Stimulated activated CD8-positive, alpha-beta memory T cell treated with anti-CD3 and anti-CD28 coated beads, Interleukin-4, amount 100 ng/mL, for 24 hours (primary cell): ENCODE measurements at regions not wholly inside any gene's neighbourhood (a gene's known extent, or its start where the extent isn't known, plus 50 kb on each side); places are given as distances from the start of the nearest gene placed in this dataset.
A peak's percentile ranks its signal among the peaks of the same experiment; 100 is the strongest.

Experiments
- DNase-seq: peaks from one replicate; pipeline ENCODE4 v3.0.0-alpha.2; 2020; ENCODE audit warnings: low read depth

DNA sequence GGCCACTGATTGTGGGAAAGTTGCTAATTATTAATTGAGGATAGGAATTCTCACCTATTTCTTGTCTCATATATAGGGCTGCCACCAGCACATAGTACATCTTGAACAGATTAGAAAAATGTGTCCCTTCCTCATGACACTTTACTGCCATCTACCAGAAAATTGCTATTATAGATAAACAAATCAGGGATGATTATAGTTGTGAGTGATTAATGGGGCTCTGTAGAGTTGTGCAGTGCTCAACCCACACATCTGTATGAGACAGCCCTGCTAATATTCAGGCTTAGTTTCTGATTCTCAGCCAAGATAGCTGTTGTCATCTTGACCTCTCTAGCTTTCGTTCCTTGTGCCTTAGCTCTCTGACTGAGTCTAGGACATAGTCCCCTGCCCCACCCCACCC is 373.3 kb downstream of the TLE4 start:
- DNase-seq = no peak

- no peak for DNase-seq
Measured at GRCh38 chr9:79940919-79941318, 369.2 kb downstream of the TLE4 start.

GRCh38 chr9:79939819-79940218 is 368.1 kb downstream of the TLE4 start:
- no peak for DNase-seq

DNA sequence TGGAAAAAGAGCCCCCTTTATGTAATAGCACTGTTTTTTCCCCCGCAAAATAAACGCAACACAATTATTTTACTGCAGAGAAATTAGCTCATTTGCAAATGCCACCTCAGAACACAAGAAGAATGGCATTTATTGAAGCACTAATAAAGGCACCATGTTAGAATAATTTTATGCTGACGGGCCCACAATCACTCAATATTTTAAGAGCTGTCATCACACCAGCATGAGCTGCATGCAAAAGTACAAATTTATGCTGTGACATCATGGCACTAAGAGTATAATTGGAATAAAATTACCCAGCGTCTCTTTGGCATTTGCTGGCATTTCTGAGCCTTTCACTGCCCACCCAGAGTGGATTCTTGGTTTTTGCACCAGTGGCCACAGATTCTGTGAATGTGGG is 364.6 kb downstream of the TLE4 start:
- no peak for DNase-seq

GRCh38 chr9:79929285-79929684 is 357.5 kb downstream of the TLE4 start:
- DNase-seq = no peak

GRCh38 chr9:79928661-79929223 is 357.0 kb downstream of the TLE4 start:
- DNase-seq = no peak

DNA sequence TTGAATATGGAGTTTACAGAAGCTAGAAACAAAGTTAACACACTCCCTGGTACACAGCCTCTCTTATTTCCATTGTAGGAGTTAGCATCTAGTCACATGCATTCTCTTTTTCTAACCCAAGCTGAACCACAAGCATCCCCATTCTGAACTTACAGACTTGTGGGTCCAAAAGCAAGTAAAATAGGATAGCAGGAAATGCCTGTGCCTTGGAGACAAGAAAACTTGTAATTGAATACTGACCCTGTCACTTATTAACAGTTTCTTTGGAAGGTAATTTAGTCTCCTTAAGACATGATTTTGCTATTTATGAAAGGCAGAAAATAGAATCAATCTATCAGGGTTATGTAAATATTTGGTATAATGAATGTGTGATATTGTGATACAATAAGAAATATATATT is 353.6 kb downstream of the TLE4 start:
- DNase-seq = no peak

DNA sequence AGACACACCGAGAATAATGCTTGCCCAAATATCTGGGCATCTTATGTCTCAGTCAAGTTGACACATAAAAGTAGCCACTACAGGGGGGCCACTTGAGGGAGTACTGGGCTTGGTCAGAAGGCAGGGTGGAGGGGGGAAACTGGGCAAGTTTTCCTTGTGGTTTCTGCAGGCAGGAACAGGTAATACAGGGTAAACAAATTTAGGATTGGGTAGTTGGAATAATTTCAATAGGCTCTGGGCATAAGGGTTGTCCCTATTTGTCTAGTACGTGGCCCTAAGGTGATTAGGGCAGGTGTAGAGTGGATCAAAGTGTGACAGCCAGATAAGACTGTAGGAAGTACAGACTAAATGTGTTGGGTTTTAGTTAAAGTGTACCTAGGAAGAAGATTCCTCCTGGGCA is 353.1 kb downstream of the TLE4 start:
- no peak for DNase-seq

GRCh38 chr9:79917421-79917820 is 345.7 kb downstream of the TLE4 start:
- DNase-seq = no peak

- no peak for DNase-seq
Measured at GRCh38 chr9:79913867-79914266, 342.1 kb downstream of the TLE4 start.

GRCh38 chr9:79912318-79913070 is 340.7 kb downstream of the TLE4 start:
- no peak for DNase-seq

GRCh38 chr9:79911724-79912123 is 340.0 kb downstream of the TLE4 start:
- DNase-seq = no peak

DNA sequence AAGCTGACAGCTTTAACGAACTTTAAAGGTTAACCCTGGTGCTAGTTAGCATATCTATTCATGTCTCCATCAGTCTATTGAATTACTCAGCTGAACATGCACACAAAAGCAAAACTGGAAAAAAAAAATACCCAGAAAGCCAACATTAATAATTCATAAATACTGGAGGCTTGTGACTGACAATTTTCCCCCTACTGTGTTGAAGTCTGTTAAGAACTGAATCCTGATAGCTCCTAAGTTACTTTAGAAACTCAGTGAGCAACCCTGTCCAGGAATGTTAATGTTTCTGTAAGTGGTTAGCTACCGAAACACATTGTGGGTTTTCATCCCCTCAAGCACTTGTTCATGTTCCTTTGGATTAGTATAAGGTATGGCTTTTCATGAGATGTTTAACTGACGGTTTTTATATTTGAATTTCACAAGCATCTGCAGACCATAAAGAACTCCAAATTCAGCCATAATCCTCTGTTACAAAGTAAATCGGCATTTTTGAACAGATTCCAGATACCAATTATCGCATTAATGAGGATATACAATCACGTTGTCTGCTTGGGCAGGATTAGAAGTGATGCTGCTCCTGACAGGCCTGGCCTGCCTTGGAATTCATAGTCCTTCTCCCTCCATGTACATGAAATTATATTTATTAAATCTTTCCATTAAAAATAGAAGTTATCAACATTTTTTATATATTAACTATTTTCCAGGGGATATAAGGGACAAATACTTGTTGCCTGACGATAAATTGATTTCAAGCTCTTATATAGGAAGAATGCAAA is 331.2 kb downstream of the TLE4 start:
- DNase-seq = no peak

- DNase-seq = no peak
Measured at GRCh38 chr9:79900754-79901153, 329.0 kb downstream of the TLE4 start.

- DNase-seq = no peak
Measured at GRCh38 chr9:79896390-79896980, 324.7 kb downstream of the TLE4 start.

GRCh38 chr9:79895232-79895631 is 323.5 kb downstream of the TLE4 start:
- no peak for DNase-seq

- DNase-seq = no peak
Measured at GRCh38 chr9:79889369-79889768, 317.6 kb downstream of the TLE4 start.

DNA sequence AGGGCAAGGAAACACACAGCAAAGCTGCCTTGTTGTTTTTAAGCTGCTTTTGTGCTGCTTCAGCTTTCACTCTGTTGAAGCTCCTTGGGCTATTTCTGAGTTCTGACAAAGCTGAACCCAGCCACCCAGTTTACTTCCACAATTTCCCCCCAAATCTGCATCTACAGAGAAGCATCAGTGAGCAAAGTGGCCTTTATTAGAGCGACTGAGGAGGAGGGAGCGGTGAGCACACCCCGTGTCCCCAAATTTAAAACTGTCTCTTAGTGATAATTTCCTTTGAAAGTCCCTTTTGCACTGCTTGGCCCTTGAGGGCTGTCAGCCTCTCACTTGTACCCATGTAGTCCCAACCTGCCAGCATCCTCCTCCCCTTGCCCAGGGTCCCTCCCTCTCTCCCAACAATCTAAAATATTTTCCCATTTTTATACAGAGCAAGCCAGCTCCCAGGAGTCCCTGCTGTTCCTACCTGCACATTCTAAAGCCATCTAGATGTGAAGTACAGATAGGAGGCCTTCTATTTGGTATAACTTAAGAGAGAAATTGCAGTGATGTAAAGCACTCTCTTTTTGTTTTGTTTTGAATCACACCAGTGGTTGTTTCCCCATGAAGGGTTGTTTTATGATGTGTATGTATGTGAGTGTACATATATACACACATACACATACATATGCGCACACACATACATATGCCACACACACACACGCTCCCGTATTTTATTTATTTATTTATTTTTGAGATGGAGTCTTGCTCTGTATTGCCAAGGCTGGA is 313.5 kb downstream of the TLE4 start:
- DNase-seq = no peak

DNA sequence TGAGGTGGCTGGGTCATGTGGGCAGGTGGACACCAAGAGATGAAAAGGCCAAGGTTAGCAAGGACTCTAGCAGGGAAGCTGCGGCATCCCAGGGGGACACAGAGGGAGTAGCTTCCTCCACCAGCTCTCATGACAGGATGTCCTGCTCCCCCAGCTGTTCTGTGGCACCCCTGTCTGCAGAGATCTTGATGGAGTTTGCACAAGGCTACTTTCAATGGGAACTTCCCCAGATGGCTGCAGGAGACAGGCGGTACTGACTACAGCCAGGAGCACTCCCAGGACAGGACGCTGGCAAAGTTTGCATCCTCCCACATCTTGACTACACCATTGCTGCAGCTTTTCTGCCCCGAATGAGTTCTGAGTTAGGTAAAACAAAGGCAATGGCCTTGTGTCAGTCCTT is 312.8 kb downstream of the TLE4 start:
- DNase-seq = no peak

DNA sequence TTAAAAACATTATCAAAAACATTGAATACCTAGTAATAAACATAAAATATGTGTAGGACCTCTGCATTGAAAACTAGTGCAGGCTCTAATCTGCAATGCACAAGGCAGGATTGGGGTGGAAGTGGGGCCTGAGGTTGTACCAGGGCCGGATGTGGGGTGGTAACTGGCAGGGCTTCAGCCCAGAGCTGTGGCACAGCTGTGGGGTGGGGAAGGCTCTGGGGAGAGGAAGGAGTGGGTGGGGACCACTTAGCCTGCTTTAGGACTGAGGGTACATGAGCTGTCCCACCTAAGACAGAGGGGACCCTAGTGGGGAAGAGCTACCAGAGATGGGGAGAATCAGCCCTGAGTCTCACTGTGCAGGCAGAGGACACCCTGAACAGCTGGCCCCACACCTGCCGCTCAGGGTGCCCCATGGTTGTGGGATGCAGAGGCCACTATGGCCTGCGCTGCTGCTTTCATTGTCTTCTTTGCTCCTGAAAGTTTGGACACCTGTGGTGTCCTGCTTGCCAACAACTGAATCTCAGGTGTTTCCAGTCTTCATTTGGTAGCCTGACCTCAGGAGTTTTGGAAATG is 311.4 kb downstream of the TLE4 start:
- peak; percentile 38 for DNase-seq

DNA sequence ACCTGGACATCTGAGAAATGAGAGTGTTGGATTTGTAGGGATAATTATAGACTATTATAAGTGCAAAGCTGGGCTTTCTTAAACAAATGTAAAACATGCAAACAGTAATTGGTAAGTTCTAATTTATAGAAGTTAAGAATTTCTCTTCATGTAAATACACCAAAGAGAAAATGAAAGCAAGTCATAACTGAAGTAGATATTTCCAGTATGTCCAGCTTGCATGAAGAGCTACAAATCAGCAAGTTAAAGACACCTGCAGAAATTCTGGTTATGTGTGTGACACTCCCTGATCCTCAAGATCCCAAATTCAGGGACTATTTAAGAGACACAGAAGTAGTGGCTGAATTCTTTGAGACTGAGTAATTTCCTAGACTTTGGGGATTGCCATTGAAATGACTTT is 308.9 kb downstream of the TLE4 start:
- no peak for DNase-seq
